GM23338 (cell line): ENCODE measurements at regions not wholly inside any gene's neighbourhood (a gene's known extent, or its start where the extent isn't known, plus 50 kb on each side); places are given as distances from the start of the nearest gene placed in this dataset.

Experiments
- ATAC-seq: fragments of 200-7000 bp; cut with Tn5 transposase; 3 replicates; pipeline ENCODE4 v1.9.1; 2020
- DNase-seq: peaks from one replicate; pipeline ENCODE4 v3.0.0-alpha.2; 2015; ENCODE audit warnings: low spot score
- H2AFZ ChIP-seq: fragments of 200-600 bp; sonication (generic); 2 replicates; pipeline ENCODE4 v1.8.0; 2016; ENCODE audit warnings: antibody characterized with exemption, mild to moderate bottlenecking, moderate library complexity
- H3F3A ChIP-seq: fragments of 200-600 bp; sonication (generic); replicated peaks from 2 replicates; pipeline ENCODE4 v1.8.0; 2017; ENCODE audit warnings: antibody characterized with exemption, mixed run types, low read depth
- H3K27ac ChIP-seq: fragments of 200-600 bp; sonication (generic); 2 replicates; pipeline ENCODE4 v1.6.1; 2016; ENCODE audit warnings: low read depth
- H3K27me3 ChIP-seq: fragments of 200-600 bp; sonication (generic); 2 replicates; pipeline ENCODE4 v1.8.0; 2016; ENCODE audit warnings: mild to moderate bottlenecking, mixed run types, moderate library complexity; ENCODE audit not compliant: insufficient read depth
- H3K36me3 ChIP-seq: fragments of 200-600 bp; sonication (generic); 2 replicates; pipeline ENCODE4 v1.8.0; 2016; ENCODE audit warnings: mild to moderate bottlenecking; ENCODE audit not compliant: insufficient read depth
- H3K4me1 ChIP-seq: fragments of 200-600 bp; sonication (generic); 2 replicates; pipeline ENCODE4 v1.8.0; 2016; ENCODE audit warnings: mild to moderate bottlenecking, moderate library complexity; ENCODE audit not compliant: insufficient read depth
- H3K4me2 ChIP-seq: fragments of 200-600 bp; sonication (generic); 2 replicates; pipeline ENCODE4 v1.7.1; 2017; ENCODE audit warnings: mixed run types
- H3K4me3 ChIP-seq: fragments of 200-600 bp; sonication (generic); 2 replicates; pipeline ENCODE4 v1.6.1; 2016; ENCODE audit warnings: mixed run types
- H3K79me2 ChIP-seq: fragments of 200-600 bp; sonication (generic); replicated peaks from 2 replicates; pipeline ENCODE4 v1.8.0; 2017; ENCODE audit warnings: mild to moderate bottlenecking; ENCODE audit not compliant: insufficient read depth
- H3K9me2 ChIP-seq: fragments of 200-600 bp; sonication (generic); 2 replicates; pipeline ENCODE4 v1.8.0; 2017; ENCODE audit not compliant: insufficient read depth
- H4K20me1 ChIP-seq: fragments of 200-600 bp; sonication (generic); replicated peaks from 2 replicates; pipeline ENCODE4 v1.8.0; 2017; ENCODE audit warnings: mild to moderate bottlenecking; ENCODE audit not compliant: insufficient read depth
- H3K27ac Mint-ChIP-seq: 2 replicates; pipeline ENCODE4 v1.8.0; 2020; ENCODE audit warnings: inconsistent platforms, mild to moderate bottlenecking, moderate library complexity, mixed read lengths
- H3K27me3 Mint-ChIP-seq: 3 replicates; pipeline ENCODE4 v1.8.0; 2022; ENCODE audit warnings: low read depth, mild to moderate bottlenecking, moderate library complexity, mixed read lengths, inconsistent platforms; ENCODE audit not compliant: insufficient read depth, poor library complexity
- H3K36me3 Mint-ChIP-seq: 3 replicates; pipeline ENCODE4 v1.8.0; 2021; ENCODE audit warnings: low read depth, mild to moderate bottlenecking, inconsistent platforms, moderate library complexity, mixed read lengths
- H3K4me1 Mint-ChIP-seq: 3 replicates; pipeline ENCODE4 v1.8.0; 2020; ENCODE audit warnings: mild to moderate bottlenecking, inconsistent platforms, mixed read lengths
- H3K4me3 Mint-ChIP-seq: 3 replicates; pipeline ENCODE4 v1.8.0; 2021; ENCODE audit warnings: moderate library complexity, mild to moderate bottlenecking, inconsistent platforms, mixed read lengths
- H3K9me3 Mint-ChIP-seq: 3 replicates; pipeline ENCODE4 v1.8.0; 2020; ENCODE audit warnings: moderate library complexity, mild to moderate bottlenecking, inconsistent platforms, mixed read lengths
- JUNB ChIP-seq: IDR thresholded peaks from one replicate; pipeline ENCODE4 v1.6.1; 2016; ENCODE audit warnings: antibody characterized with exemption; ENCODE audit not compliant: unreplicated experiment
- POLR2AphosphoS5 ChIP-seq: IDR thresholded peaks from 2 replicates; pipeline ENCODE4 v1.6.1; 2016; ENCODE audit warnings: antibody characterized with exemption, low read depth
- STAT1 ChIP-seq: IDR thresholded peaks from one replicate; pipeline ENCODE4 v1.6.1; 2016; ENCODE audit warnings: antibody characterized with exemption; ENCODE audit not compliant: unreplicated experiment
- ZNF114 ChIP-seq: fragments of 250-450 bp; sonication (Bioruptor Pico); IDR thresholded peaks from 2 replicates; pipeline ENCODE4 v1.5.0; 2020; ENCODE audit warnings: mild to moderate bottlenecking, moderate library complexity
- TF ChIP-seq, protein P1 (sequence below): fragments of 250-450 bp; sonication (Bioruptor Pico); IDR thresholded peaks from 2 replicates; pipeline ENCODE4 v1.5.0; 2020; ENCODE audit warnings: mild to moderate bottlenecking, moderate library complexity
- TF ChIP-seq, protein P2 (sequence below), 2 experiments: fragments of 200-600 bp in 1 of 2; sonication (generic) in 1 of 2; conservative IDR thresholded peaks; 2 replicates each; pipeline versions ENCODE4 v1.5.1 to v1.6.1; 2016 to 2017; ENCODE audit warnings: antibody characterized with exemption in 2 of 2, low read depth in 2 of 2, mild to moderate bottlenecking in 2 of 2, moderate library complexity in 1 of 2

DNA sequence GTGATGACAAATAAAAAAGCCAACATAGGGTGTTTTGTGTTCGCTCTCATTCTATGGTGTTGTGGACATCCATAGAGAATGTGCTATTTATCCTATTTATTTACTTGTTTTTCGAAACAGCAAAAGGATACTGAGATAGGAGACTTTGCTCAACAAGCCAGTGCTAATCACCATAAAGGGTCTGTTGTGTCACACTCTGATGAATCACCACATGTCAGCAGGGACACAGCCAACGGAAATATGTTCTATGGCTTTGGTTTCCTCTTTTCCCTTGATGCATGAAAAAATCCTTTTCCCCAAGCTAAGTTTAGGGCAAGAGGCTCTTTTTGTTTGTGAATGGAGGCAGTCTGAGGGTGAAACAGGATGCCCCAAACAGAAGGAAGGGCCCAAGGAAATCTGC is 154.3 kb downstream of the RNF152 start:
- DNase-seq: no peak
- H3K4me3 Mint-ChIP-seq: no peak overlapping the region
- no peaks in the 10 kb centered on the region for H3K36me3 Mint-ChIP-seq
- Histone ChIP-seq H3K27me3 (no peaks in the 10 kb centered on the region), H3K4me2 (no peak overlapping the region), H3F3A (no peaks in the 10 kb centered on the region), H3K9me2 (no peaks in the 10 kb centered on the region), H3K27ac (no peak overlapping the region), H3K36me3 (no peaks in the 10 kb centered on the region), H3K4me3 (no peak overlapping the region), H2AFZ (no peak overlapping the region; the same call in 1 of the 2 replicates), H3K4me1 (no peaks in the 10 kb centered on the region), H4K20me1 (no peaks in the 10 kb centered on the region), H3K79me2 (no peaks in the 10 kb centered on the region)
- no peaks in the 10 kb centered on the region for H3K4me1 Mint-ChIP-seq
- ATAC-seq: no peak
- H3K27ac Mint-ChIP-seq: no peak overlapping the region
- no peak for TF ChIP-seq STAT1
- TF ChIP-seq, protein P1, sequence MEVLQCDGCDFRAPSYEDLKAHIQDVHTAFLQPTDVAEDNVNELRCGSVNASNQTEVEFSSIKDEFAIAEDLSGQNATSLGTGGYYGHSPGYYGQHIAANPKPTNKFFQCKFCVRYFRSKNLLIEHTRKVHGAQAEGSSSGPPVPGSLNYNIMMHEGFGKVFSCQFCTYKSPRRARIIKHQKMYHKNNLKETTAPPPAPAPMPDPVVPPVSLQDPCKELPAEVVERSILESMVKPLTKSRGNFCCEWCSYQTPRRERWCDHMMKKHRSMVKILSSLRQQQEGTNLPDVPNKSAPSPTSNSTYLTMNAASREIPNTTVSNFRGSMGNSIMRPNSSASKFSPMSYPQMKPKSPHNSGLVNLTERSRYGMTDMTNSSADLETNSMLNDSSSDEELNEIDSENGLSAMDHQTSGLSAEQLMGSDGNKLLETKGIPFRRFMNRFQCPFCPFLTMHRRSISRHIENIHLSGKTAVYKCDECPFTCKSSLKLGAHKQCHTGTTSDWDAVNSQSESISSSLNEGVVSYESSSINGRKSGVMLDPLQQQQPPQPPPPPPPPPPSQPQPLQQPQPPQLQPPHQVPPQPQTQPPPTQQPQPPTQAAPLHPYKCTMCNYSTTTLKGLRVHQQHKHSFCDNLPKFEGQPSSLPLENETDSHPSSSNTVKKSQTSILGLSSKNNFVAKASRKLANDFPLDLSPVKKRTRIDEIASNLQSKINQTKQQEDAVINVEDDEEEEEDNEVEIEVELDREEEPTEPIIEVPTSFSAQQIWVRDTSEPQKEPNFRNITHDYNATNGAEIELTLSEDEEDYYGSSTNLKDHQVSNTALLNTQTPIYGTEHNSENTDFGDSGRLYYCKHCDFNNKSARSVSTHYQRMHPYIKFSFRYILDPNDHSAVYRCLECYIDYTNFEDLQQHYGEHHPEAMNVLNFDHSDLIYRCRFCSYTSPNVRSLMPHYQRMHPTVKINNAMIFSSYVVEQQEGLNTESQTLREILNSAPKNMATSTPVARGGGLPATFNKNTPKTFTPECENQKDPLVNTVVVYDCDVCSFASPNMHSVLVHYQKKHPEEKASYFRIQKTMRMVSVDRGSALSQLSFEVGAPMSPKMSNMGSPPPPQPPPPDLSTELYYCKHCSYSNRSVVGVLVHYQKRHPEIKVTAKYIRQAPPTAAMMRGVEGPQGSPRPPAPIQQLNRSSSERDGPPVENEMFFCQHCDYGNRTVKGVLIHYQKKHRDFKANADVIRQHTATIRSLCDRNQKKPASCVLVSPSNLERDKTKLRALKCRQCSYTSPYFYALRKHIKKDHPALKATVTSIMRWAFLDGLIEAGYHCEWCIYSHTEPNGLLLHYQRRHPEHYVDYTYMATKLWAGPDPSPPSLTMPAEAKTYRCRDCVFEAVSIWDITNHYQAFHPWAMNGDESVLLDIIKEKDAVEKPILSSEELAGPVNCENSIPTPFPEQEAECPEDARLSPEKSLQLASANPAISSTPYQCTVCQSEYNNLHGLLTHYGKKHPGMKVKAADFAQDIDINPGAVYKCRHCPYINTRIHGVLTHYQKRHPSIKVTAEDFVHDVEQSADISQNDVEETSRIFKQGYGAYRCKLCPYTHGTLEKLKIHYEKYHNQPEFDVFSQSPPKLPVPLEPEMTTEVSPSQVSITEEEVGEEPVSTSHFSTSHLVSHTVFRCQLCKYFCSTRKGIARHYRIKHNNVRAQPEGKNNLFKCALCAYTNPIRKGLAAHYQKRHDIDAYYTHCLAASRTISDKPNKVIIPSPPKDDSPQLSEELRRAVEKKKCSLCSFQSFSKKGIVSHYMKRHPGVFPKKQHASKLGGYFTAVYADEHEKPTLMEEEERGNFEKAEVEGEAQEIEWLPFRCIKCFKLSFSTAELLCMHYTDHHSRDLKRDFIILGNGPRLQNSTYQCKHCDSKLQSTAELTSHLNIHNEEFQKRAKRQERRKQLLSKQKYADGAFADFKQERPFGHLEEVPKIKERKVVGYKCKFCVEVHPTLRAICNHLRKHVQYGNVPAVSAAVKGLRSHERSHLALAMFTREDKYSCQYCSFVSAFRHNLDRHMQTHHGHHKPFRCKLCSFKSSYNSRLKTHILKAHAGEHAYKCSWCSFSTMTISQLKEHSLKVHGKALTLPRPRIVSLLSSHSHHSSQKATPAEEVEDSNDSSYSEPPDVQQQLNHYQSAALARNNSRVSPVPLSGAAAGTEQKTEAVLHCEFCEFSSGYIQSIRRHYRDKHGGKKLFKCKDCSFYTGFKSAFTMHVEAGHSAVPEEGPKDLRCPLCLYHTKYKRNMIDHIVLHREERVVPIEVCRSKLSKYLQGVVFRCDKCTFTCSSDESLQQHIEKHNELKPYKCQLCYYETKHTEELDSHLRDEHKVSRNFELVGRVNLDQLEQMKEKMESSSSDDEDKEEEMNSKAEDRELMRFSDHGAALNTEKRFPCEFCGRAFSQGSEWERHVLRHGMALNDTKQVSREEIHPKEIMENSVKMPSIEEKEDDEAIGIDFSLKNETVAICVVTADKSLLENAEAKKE (CRISPR knock-in tag): no peak
- TF ChIP-seq, protein P2, sequence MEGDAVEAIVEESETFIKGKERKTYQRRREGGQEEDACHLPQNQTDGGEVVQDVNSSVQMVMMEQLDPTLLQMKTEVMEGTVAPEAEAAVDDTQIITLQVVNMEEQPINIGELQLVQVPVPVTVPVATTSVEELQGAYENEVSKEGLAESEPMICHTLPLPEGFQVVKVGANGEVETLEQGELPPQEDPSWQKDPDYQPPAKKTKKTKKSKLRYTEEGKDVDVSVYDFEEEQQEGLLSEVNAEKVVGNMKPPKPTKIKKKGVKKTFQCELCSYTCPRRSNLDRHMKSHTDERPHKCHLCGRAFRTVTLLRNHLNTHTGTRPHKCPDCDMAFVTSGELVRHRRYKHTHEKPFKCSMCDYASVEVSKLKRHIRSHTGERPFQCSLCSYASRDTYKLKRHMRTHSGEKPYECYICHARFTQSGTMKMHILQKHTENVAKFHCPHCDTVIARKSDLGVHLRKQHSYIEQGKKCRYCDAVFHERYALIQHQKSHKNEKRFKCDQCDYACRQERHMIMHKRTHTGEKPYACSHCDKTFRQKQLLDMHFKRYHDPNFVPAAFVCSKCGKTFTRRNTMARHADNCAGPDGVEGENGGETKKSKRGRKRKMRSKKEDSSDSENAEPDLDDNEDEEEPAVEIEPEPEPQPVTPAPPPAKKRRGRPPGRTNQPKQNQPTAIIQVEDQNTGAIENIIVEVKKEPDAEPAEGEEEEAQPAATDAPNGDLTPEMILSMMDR (conservative IDR thresholded peaks at IDR 0.05; ENCODE audit: low read depth in 2 of 2): no peak
- TF ChIP-seq ZNF114: no peak
- no peak for TF ChIP-seq POLR2AphosphoS5
- H3K9me3 Mint-ChIP-seq: no peaks in the 10 kb centered on the region
- peaks cover 4% of the 10 kb centered on the region for H3K27me3 Mint-ChIP-seq

DNA sequence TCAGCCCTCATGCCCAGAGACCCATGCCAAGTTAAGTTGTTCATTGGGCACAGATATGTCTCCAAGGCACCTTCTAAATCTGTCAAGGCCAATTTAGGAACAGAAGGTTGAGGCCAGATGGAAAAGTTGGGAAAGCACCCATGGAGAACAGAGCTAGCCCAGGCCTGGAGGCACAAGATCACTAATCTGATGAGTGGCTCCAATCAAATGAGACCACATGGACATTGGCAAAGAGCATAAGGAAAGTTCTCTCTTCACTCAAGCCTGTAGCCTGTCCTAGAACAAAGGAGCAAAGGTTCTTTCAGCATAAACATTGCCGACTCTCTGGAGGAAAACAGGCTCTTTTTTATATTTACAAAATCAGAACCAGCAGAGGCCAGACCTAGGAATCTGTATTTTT is 154.8 kb downstream of the RNF152 start:
- Histone ChIP-seq H3K27ac (no peak overlapping the region), H3K27me3 (no peaks in the 10 kb centered on the region), H2AFZ (no peak overlapping the region), H3F3A (no peaks in the 10 kb centered on the region), H3K36me3 (no peaks in the 10 kb centered on the region), H3K4me2 (no peak overlapping the region), H4K20me1 (no peaks in the 10 kb centered on the region), H3K4me3 (no peak overlapping the region), H3K9me2 (no peaks in the 10 kb centered on the region), H3K4me1 (no peaks in the 10 kb centered on the region), H3K79me2 (no peaks in the 10 kb centered on the region)
- ATAC-seq (no peak), DNase-seq (no peak)
- Mint-ChIP-seq H3K36me3 (no peaks in the 10 kb centered on the region), H3K4me1 (no peaks in the 10 kb centered on the region), H3K27me3 (peaks cover 4% of the 10 kb centered on the region), H3K27ac (no peak overlapping the region), H3K4me3 (no peak overlapping the region), H3K9me3 (no peaks in the 10 kb centered on the region)
- no peak for TF ChIP-seq JUNB
- TF ChIP-seq POLR2AphosphoS5: no peak
